B cell (primary cell): ENCODE measurements at regions not wholly inside any gene's neighbourhood (a gene's known extent, or its start where the extent isn't known, plus 50 kb on each side); places are given as distances from the start of the nearest gene placed in this dataset.

ENCODE experiments used
- ATAC-seq: fragments of 200-7000 bp; cut with Tn5 transposase; one replicate; pipeline ENCODE4 v1.10.0; 2021; ENCODE audit warnings: low read depth, mild to moderate bottlenecking, moderate number of reproducible peaks, moderate library complexity
- CTCF ChIA-PET: fragments of 350-600 bp; sonication (Branson Sonifier 250); formaldehyde crosslinking; loops from one replicate; lab custom pipeline; 2021; ENCODE audit warnings: antibody characterized with exemption, inconsistent platforms; lab: Charles Lee
- POLR2A ChIA-PET: fragments of 350-600 bp; sonication (Branson Sonifier 250); formaldehyde crosslinking; loops from one replicate; lab custom pipeline; 2021; ENCODE audit warnings: antibody characterized with exemption; lab: Charles Lee
- DNase-seq: peaks from one replicate; pipeline ENCODE4 v3.0.0; 2013
- H2AFZ ChIP-seq: 2 replicates; pipeline ENCODE4 v1.6.1; 2012; ENCODE audit warnings: mild to moderate bottlenecking, low read depth, low read length; ENCODE audit not compliant: insufficient read depth, poor library complexity, severe bottlenecking
- H3K27ac ChIP-seq, 2 donors: 1 replicate in 1 of 2; 2 replicates in 1 of 2; pipeline ENCODE4 v1.5.1; 2012 to 2013; ENCODE audit warnings: low read length in 2 of 2, mild to moderate bottlenecking in 2 of 2, moderate library complexity in 1 of 2
- H3K27me3 ChIP-seq, 4 experiments: fragments of 200-600 bp in 1 of 4; sonication (generic) in 1 of 4; replicated peaks in 1 of 4; 1 replicate in 2 of 4; 2 replicates in 2 of 4; pipeline versions ENCODE4 v1.6.1 to v1.7.0; 2013 to 2016; ENCODE audit warnings: low read length in 3 of 4, mild to moderate bottlenecking in 2 of 4, mixed read lengths in 1 of 4, moderate library complexity in 1 of 4; ENCODE audit not compliant: insufficient read depth in 4 of 4, control insufficient read depth in 3 of 4; ENCODE audit errors: control extremely low read depth in 1 of 4
- H3K36me3 ChIP-seq, 2 experiments: replicated peaks in 1 of 2; 1 replicate in 1 of 2; 2 replicates in 1 of 2; pipeline versions ENCODE4 v1.6.1 to v1.7.1; 2013; ENCODE audit warnings: low read length in 1 of 2; ENCODE audit not compliant: insufficient read depth in 2 of 2, control insufficient read depth in 1 of 2; ENCODE audit errors: control extremely low read depth in 1 of 2, extremely low read depth in 1 of 2
- H3K4me1 ChIP-seq, 2 donors: fragments of 200-600 bp in 1 of 2; sonication (generic) in 1 of 2; 1 replicate in 1 of 2; 2 replicates in 1 of 2; pipeline versions ENCODE4 v1.5.1 to v1.6.1; 2013 to 2017; ENCODE audit warnings: low read length in 2 of 2; ENCODE audit not compliant: control insufficient read depth in 2 of 2, insufficient read depth in 2 of 2
- H3K4me2 ChIP-seq: replicated peaks from 2 replicates; pipeline ENCODE3; 2012; ENCODE audit warnings: mild to moderate bottlenecking, low read depth, low read length; ENCODE audit not compliant: poor library complexity, severe bottlenecking
- H3K4me3 ChIP-seq, 5 experiments: fragments of 200-600 bp in 1 of 5; sonication (generic) in 1 of 5; 1 replicate in 3 of 5; 2 replicates in 2 of 5; pipeline versions ENCODE4 v1.5.1 to v1.7.0; 2011 to 2016; ENCODE audit warnings: low read length in 4 of 5, mild to moderate bottlenecking in 4 of 5, low read depth in 2 of 5, control low read depth in 1 of 5, moderate library complexity in 1 of 5; ENCODE audit not compliant: insufficient read depth in 1 of 5; ENCODE audit errors: control extremely low read depth in 1 of 5, extremely low read depth in 1 of 5
- H3K79me2 ChIP-seq: fragments of 200-600 bp; sonication (generic); one replicate; pipeline ENCODE4 v1.6.0; 2016; ENCODE audit warnings: low read length; ENCODE audit not compliant: control insufficient read depth, insufficient read depth
- H3K9ac ChIP-seq: fragments of 200-600 bp; sonication (generic); 2 replicates; pipeline ENCODE4 v1.6.1; 2017; ENCODE audit warnings: mild to moderate bottlenecking, low read length, moderate library complexity
- H3K9me3 ChIP-seq, 3 donors: one replicate each; pipeline versions ENCODE4 v1.6.1 to v1.7.1; 2013; ENCODE audit warnings: low read length in 2 of 3; ENCODE audit not compliant: control insufficient read depth in 2 of 3, insufficient read depth in 1 of 3; ENCODE audit errors: control extremely low read depth in 1 of 3
- H4K20me1 ChIP-seq: 2 replicates; pipeline ENCODE4 v1.6.0; 2012; ENCODE audit warnings: mild to moderate bottlenecking, low read length; ENCODE audit not compliant: insufficient read depth, control insufficient read depth, poor library complexity, severe bottlenecking
- H3K27ac Mint-ChIP-seq: one replicate; pipeline ENCODE4 v1.8.0; 2021; ENCODE audit warnings: mixed read lengths
- H3K27me3 Mint-ChIP-seq: one replicate; pipeline ENCODE4 v1.8.0; 2021; ENCODE audit warnings: mixed read lengths
- H3K4me1 Mint-ChIP-seq: one replicate; pipeline ENCODE4 v1.8.0; 2021; ENCODE audit warnings: mixed read lengths
- H3K4me3 Mint-ChIP-seq: one replicate; pipeline ENCODE4 v1.8.0; 2021; ENCODE audit warnings: mixed read lengths
- H3K9me3 Mint-ChIP-seq: one replicate; pipeline ENCODE4 v1.8.0; 2022; ENCODE audit warnings: mixed read lengths; ENCODE audit not compliant: insufficient read depth
- CTCF ChIP-seq: fragments of 200-600 bp; IDR thresholded peaks from one replicate; pipeline ENCODE4 v1.8.0; 2022; ENCODE audit warnings: antibody characterized with exemption, mild to moderate bottlenecking
- EZH2 ChIP-seq: IDR thresholded peaks from 2 replicates; pipeline ENCODE4 v1.6.1; 2012; ENCODE audit warnings: borderline replicate concordance, low read depth, mild to moderate bottlenecking, moderate library complexity, low read length; ENCODE audit not compliant: insufficient read depth, poor library complexity, severe bottlenecking
- WGBS: methylation state at CpG from one replicate; pipeline ENCODE4 v1.1.5; 2013; ENCODE audit warnings: missing lambda C conversion rate; ENCODE audit not compliant: insufficient coverage; 5-methylcytosine and 5-hydroxymethylcytosine counted together
- intact Hi-C: fragments of 100-400 bp; cut with micrococcal nuclease; formaldehyde crosslinking; loops from one replicate; pipeline ENCODE4 v1.10.0; 2022

GRCh38 chr11:69233744-69234570, 60.0 kb upstream of the MYEOV start:
- Histone ChIP-seq H3K4me3 (no peak overlapping the region), H3K4me1 (no peaks in the 10 kb centered on the region), H3K36me3 (no peaks in the 10 kb centered on the region), H4K20me1 (no peaks in the 10 kb centered on the region), H2AFZ (no peak overlapping the region), H3K79me2 (no peaks in the 10 kb centered on the region), H3K27me3 (peaks cover 0 to 6% (median 0%) of the 10 kb centered on the region in 4 experiments), H3K9ac (no peak overlapping the region), H3K27ac (no peak overlapping the region), H3K9me3 (peaks cover 0 to 16% (median 0%) of the 10 kb centered on the region in 3 donors), H3K4me2 (no peak overlapping the region)
- POLR2A ChIA-PET, result no interaction called here
- Mint-ChIP-seq H3K27ac (no peak overlapping the region), H3K27me3 (peaks cover 16% of the 10 kb centered on the region), H3K9me3 (no peaks in the 10 kb centered on the region), H3K4me3 (no peak overlapping the region), H3K4me1 (no peaks in the 10 kb centered on the region)
- TF ChIP-seq EZH2 (no peak), CTCF (no peak)
- CTCF ChIA-PET, result no interaction called here
- ATAC-seq (no peak), DNase-seq (no peak)
- 89% methylated on average over 24 of the region's 26 CpGs for WGBS
- intact Hi-C loops, result no loop called here
